DND-41 (cell line): ENCODE measurements at regions not wholly inside any gene's neighbourhood (a gene's known extent, or its start where the extent isn't known, plus 50 kb on each side); places are given as distances from the start of the nearest gene placed in this dataset.
A peak's percentile ranks its signal among the peaks of the same experiment; 100 is the strongest.

Experiments
- ATAC-seq: fragments of 200-7000 bp; cut with Tn5 transposase; 3 replicates; pipeline ENCODE4 v1.9.1; 2021; ENCODE audit warnings: low read depth; ENCODE audit not compliant: insufficient read depth
- DNase-seq: peaks from one replicate; pipeline ENCODE4 v3.0.0-alpha.2; 2020
- H2AFZ ChIP-seq: 2 replicates; pipeline ENCODE4 v1.6.0; 2012; ENCODE audit warnings: low read depth, low read length
- H3K27ac ChIP-seq: 2 replicates; pipeline ENCODE4 v1.5.1; 2012; ENCODE audit warnings: low read length, inconsistent platforms
- H3K27me3 ChIP-seq: fragments of 200-600 bp; sonication (generic); 2 replicates; pipeline ENCODE4 v1.6.0; 2012; ENCODE audit warnings: low read length, mild to moderate bottlenecking, inconsistent platforms; ENCODE audit not compliant: insufficient read depth, poor library complexity
- H3K36me3 ChIP-seq: 2 replicates; pipeline ENCODE4 v1.5.1; 2012; ENCODE audit warnings: low read length, inconsistent platforms; ENCODE audit not compliant: insufficient read depth
- H3K4me1 ChIP-seq: 2 replicates; pipeline ENCODE4 v1.5.1; 2012; ENCODE audit warnings: mild to moderate bottlenecking, low read length; ENCODE audit not compliant: insufficient read depth
- H3K4me2 ChIP-seq: 2 replicates; pipeline ENCODE4 v1.6.0; 2012; ENCODE audit warnings: mild to moderate bottlenecking, moderate library complexity, low read length, inconsistent platforms; ENCODE audit not compliant: insufficient read depth
- H3K4me3 ChIP-seq, 2 experiments: fragments of 200-600 bp in 1 of 2; shearing (Covaris generic) in 1 of 2; 2 replicates each; pipeline ENCODE4 v1.5.1; 2012 to 2016; ENCODE audit warnings: inconsistent platforms in 2 of 2, low read length in 2 of 2, mild to moderate bottlenecking in 2 of 2, low read depth in 1 of 2, moderate library complexity in 1 of 2
- H3K79me2 ChIP-seq: 2 replicates; pipeline ENCODE4 v1.6.0; 2012; ENCODE audit warnings: low read length, inconsistent platforms; ENCODE audit not compliant: insufficient read depth
- H3K9ac ChIP-seq: 2 replicates; pipeline ENCODE4 v1.6.0; 2012; ENCODE audit warnings: low read depth, mild to moderate bottlenecking, inconsistent platforms, low read length, moderate library complexity
- H3K9me3 ChIP-seq: 2 replicates; pipeline ENCODE4 v1.5.1; 2012; ENCODE audit warnings: low read length, moderate library complexity, mild to moderate bottlenecking, inconsistent platforms; ENCODE audit not compliant: insufficient read depth, severe bottlenecking
- H4K20me1 ChIP-seq: 2 replicates; pipeline ENCODE4 v1.6.0; 2012; ENCODE audit warnings: low read length; ENCODE audit not compliant: insufficient read depth
- CTCF ChIP-seq: IDR thresholded peaks from 2 replicates; pipeline ENCODE4 v1.5.1; 2012; ENCODE audit warnings: borderline replicate concordance, low read length, moderate library complexity, mild to moderate bottlenecking; ENCODE audit not compliant: poor library complexity, severe bottlenecking; ENCODE audit errors: extremely low read depth
- EZH2 ChIP-seq: IDR thresholded peaks from 3 replicates; pipeline ENCODE4 v1.6.1; 2012; ENCODE audit warnings: borderline replicate concordance, low read depth, mild to moderate bottlenecking, moderate library complexity, low read length, inconsistent platforms; ENCODE audit not compliant: severe bottlenecking

GRCh38 chr7:79553811-79554555 lies 100.5 kb upstream of the MAGI2 start:
- H2AFZ ChIP-seq = peak overlapping the region; percentile 33; the same call in 1 of the 2 replicates
- no peaks in the 10 kb centered on the region for H3K27me3 ChIP-seq
- no peaks in the 10 kb centered on the region for H3K4me1 ChIP-seq
- DNase-seq = no peak
- no peak overlapping the region for H3K4me3 ChIP-seq
- no peak for ATAC-seq
- H3K79me2 ChIP-seq = no peaks in the 10 kb centered on the region
- H3K9me3 ChIP-seq = no peaks in the 10 kb centered on the region
- TF ChIP-seq CTCF (no peak), EZH2 (no peak)
- H3K27ac ChIP-seq = no peak overlapping the region
- H3K36me3 ChIP-seq = no peaks in the 10 kb centered on the region
- no peaks in the 10 kb centered on the region for H4K20me1 ChIP-seq
- no peak overlapping the region for H3K4me2 ChIP-seq
- H3K9ac ChIP-seq = no peak overlapping the region

DNA sequence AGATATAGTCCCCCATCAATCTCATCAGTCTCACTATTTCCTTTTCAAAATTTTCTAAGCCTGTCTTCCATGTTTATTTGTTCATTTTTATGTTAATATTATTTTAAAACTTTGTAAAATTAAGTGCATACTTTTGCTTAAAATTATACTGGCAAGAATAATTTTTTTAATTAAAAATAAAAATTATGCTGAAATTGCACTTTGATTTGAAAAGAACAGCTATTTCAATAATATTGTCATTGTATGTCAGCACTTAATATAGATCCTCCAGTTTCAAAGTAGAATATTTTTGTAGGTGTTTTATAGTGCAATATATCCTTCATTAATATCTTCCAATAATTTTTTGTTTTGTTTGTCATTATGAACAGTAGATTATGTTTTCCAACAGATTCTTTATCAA lies 99.0 kb upstream of the MAGI2 start:
- TF ChIP-seq CTCF = no peak
- TF ChIP-seq EZH2 = no peak
- H3K4me3 ChIP-seq = no peak overlapping the region
- no peak overlapping the region for H3K9ac ChIP-seq
- no peaks in the 10 kb centered on the region for H3K79me2 ChIP-seq
- no peaks in the 10 kb centered on the region for H3K27me3 ChIP-seq
- DNase-seq (no peak), ATAC-seq (no peak)
- no peaks in the 10 kb centered on the region for H3K36me3 ChIP-seq
- no peaks in the 10 kb centered on the region for H4K20me1 ChIP-seq
- no peaks in the 10 kb centered on the region for H3K4me1 ChIP-seq
- H3K9me3 ChIP-seq = no peaks in the 10 kb centered on the region
- no peak overlapping the region for H3K27ac ChIP-seq
- no peak overlapping the region for H2AFZ ChIP-seq
- no peak overlapping the region for H3K4me2 ChIP-seq

GRCh38 chr7:79548727-79549126 lies 95.3 kb upstream of the MAGI2 start:
- Histone ChIP-seq H4K20me1 (no peaks in the 10 kb centered on the region), H3K9ac (no peak overlapping the region), H3K36me3 (no peaks in the 10 kb centered on the region), H3K4me1 (no peaks in the 10 kb centered on the region), H3K79me2 (no peaks in the 10 kb centered on the region), H2AFZ (no peak overlapping the region), H3K4me3 (no peak overlapping the region), H3K4me2 (no peak overlapping the region), H3K27me3 (no peaks in the 10 kb centered on the region), H3K27ac (no peak overlapping the region), H3K9me3 (no peaks in the 10 kb centered on the region)
- peak; percentile 24; the same call in 2 of the 3 replicates for ATAC-seq
- DNase-seq = no peak
- no peak for TF ChIP-seq CTCF
- no peak for TF ChIP-seq EZH2
